ENCODE measurements at regions not wholly inside any gene's neighbourhood (a gene's known extent, or its start where the extent isn't known, plus 50 kb on each side); places are given as distances from the start of the nearest gene placed in this dataset.

GRCh38 chr13:22232186-22232585 is 561.3 kb downstream of the FGF9 start:
- Histone ChIP-seq H3K56ac (replicated peaks; ENCODE audit: insufficient read length, low read depth, low read length) (no peak overlapping the region), H3K27ac (ENCODE audit: low read depth, low read length) (no peak overlapping the region), H4K8ac (ENCODE audit: extremely low read depth, insufficient read depth, low read length) (no peak overlapping the region), H2BK20ac (ENCODE audit: low read length) (no peak overlapping the region), H3K23me2 (ENCODE audit: low read depth, low read length) (no peaks in the 10 kb centered on the region; the same call in 1 of the 2 replicates), H3K4me2 (ENCODE audit: insufficient read depth in 1 of 2, low read depth in 2 of 2, low read length in 2 of 2) (no peak overlapping the region), H3K36me3 (ENCODE audit: control insufficient read depth in 2 of 4, insufficient read depth in 4 of 4, low read length in 3 of 4) (no peaks in the 10 kb centered on the region), H3K4me3 (ENCODE audit: extremely low read depth in 1 of 4, insufficient read depth in 2 of 4, low read depth in 3 of 4, low read length in 4 of 4) (no peak overlapping the region), H2AFZ (ENCODE audit: low read length) (no peak overlapping the region), H3K27me3 (replicated peaks in 1 of 4; ENCODE audit: control insufficient read depth in 3 of 4, extremely low read depth in 1 of 4, insufficient read depth in 3 of 4, low read length in 3 of 4) (no peaks in the 10 kb centered on the region), H3K23ac (ENCODE audit: insufficient read length) (no peak overlapping the region), H4K20me1 (replicated peaks in 1 of 2; ENCODE audit: control insufficient read depth in 1 of 2, insufficient read depth in 2 of 2, low read length in 2 of 2) (no peaks in the 10 kb centered on the region), H3K9ac (replicated peaks in 1 of 4; ENCODE audit: extremely low read depth in 1 of 4, low read depth in 3 of 4, low read length in 3 of 4) (no peak overlapping the region), H3K79me1 (ENCODE audit: low read depth, low read length) (no peaks in the 10 kb centered on the region), H3K18ac (ENCODE audit: extremely low read depth, low read length) (no peak overlapping the region), H2BK5ac (ENCODE audit: low read depth, low read length) (no peak overlapping the region), H3K4ac (replicated peaks; ENCODE audit: insufficient read length, low read depth, low read length) (no peak overlapping the region), H2AK5ac (ENCODE audit: low read depth, low read length) (no peak overlapping the region), H4K91ac (replicated peaks; ENCODE audit: insufficient read length, low read length) (no peak overlapping the region), H3K9me3 (ENCODE audit: insufficient read depth in 2 of 2, low read depth in 1 of 2, low read length in 1 of 2) (no peaks in the 10 kb centered on the region), H3K14ac (ENCODE audit: insufficient read length) (no peak overlapping the region), H2BK12ac (ENCODE audit: low read depth, low read length) (no peak overlapping the region), H3K79me2 (ENCODE audit: control insufficient read depth in 1 of 2, insufficient read depth in 2 of 2, low read length in 2 of 2) (no peaks in the 10 kb centered on the region), H4K5ac (ENCODE audit: insufficient read length, low read depth, low read length) (no peak overlapping the region), H2BK120ac (replicated peaks; ENCODE audit: low read depth, low read length) (no peak overlapping the region), H3K4me1 (replicated peaks in 1 of 4; ENCODE audit: control insufficient read depth in 3 of 4, insufficient read depth in 4 of 4, low read length in 3 of 4) (peaks cover 4 to 14% (median 8%) of the 10 kb centered on the region in 4 experiments; a peak in 6 of 7 replicates), H2BK15ac (ENCODE audit: low read length) (no peak overlapping the region)
- DNase-seq (ENCODE audit: low read depth in 1 of 2, low spot score in 2 of 2), result no peak
- WGBS, 2 experiments (ENCODE audit: extremely low coverage in 1 of 2, insufficient coverage in 1 of 2, insufficient read length in 1 of 2, insufficient replicate concordance in 2 of 2, low coverage in 1 of 2, low lambda C conversion rate in 2 of 2, missing lambda C conversion rate in 1 of 2), result 86% methylated on average over 3 of the region's 3 CpGs; no CpG with 5 or more reads in 1 of the 2 experiments
- no peak for FAIRE-seq
- CTCF ChIA-PET (ENCODE audit: partially characterized antibody), result no interaction called here
- POLR2A ChIA-PET (ENCODE audit: partially characterized antibody), result no interaction called here
- TF ChIP-seq BCL11A (IDR thresholded peaks at IDR 0.05; ENCODE audit: low read depth in 2 of 2, low read length in 2 of 2) (no peak), NRF1 (IDR thresholded peaks at IDR 0.05; ENCODE audit: low read depth, low read length) (no peak), USF2 (IDR thresholded peaks at IDR 0.05; ENCODE audit: low read length) (no peak), FOSL1 (IDR thresholded peaks at IDR 0.05; ENCODE audit: insufficient read depth, low read depth, low read length) (no peak)
